WTC11 (cell line): ENCODE measurements at regions not wholly inside any gene's neighbourhood (a gene's known extent, or its start where the extent isn't known, plus 50 kb on each side); places are given as distances from the start of the nearest gene placed in this dataset.

Experiments used
- TCF7 ChIP-seq: sonication (generic); formaldehyde crosslinking; IDR thresholded peaks from 2 replicates; pipeline ENCODE4 v1.8.0; 2022; ENCODE audit warnings: mild to moderate bottlenecking, low read depth, missing genetic modification reagents, moderate library complexity
- ZNF416 ChIP-seq: fragments of 250-450 bp; sonication (Bioruptor Pico); IDR thresholded peaks from 2 replicates; pipeline ENCODE4 v1.9.0; 2021; ENCODE audit warnings: mild to moderate bottlenecking, inconsistent platforms
- TF ChIP-seq, protein P1 (sequence below): fragments of 200-600 bp; IDR thresholded peaks from 2 replicates; pipeline ENCODE4 v1.8.0; 2022; ENCODE audit warnings: antibody characterized with exemption

DNA sequence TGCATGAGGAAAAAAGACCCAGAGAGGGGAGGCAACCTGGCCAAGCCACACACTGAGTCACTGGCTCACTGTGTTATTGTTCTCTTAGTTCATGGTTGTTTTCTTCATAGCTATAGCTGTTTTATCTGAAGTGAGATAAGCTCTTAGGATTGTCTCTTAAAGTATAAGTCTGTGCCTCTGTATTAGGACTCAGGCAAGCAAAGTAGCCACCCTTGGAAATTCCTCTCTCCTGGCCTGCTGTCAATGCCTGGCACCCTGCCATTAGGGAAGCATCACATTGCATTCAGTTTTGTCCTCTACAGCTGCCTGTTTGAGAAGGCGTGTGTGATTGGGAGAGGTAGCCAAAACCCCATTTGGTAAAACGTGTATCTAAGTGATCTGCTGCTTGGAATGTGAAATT, 147.4 kb upstream of the GLRA1 start:
- TF ChIP-seq, protein P1, sequence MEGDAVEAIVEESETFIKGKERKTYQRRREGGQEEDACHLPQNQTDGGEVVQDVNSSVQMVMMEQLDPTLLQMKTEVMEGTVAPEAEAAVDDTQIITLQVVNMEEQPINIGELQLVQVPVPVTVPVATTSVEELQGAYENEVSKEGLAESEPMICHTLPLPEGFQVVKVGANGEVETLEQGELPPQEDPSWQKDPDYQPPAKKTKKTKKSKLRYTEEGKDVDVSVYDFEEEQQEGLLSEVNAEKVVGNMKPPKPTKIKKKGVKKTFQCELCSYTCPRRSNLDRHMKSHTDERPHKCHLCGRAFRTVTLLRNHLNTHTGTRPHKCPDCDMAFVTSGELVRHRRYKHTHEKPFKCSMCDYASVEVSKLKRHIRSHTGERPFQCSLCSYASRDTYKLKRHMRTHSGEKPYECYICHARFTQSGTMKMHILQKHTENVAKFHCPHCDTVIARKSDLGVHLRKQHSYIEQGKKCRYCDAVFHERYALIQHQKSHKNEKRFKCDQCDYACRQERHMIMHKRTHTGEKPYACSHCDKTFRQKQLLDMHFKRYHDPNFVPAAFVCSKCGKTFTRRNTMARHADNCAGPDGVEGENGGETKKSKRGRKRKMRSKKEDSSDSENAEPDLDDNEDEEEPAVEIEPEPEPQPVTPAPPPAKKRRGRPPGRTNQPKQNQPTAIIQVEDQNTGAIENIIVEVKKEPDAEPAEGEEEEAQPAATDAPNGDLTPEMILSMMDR, result no peak
- TF ChIP-seq TCF7 (CRISPR knock-in tag) (no peak), ZNF416 (CRISPR knock-in tag) (no peak)
